SK-N-DZ (cell line): ENCODE measurements at regions not wholly inside any gene's neighbourhood (a gene's known extent, or its start where the extent isn't known, plus 50 kb on each side); places are given as distances from the start of the nearest gene placed in this dataset.

Experiments
- small RNA-seq, 2 experiments: library from RNA; depleted of rRNA; stranded (forward); fragments of <200 nt; gene quantifications; one replicate each; pipeline ENCODE3, GENCODE V24; 2014

Small RNAs in the stretch of these regions (small RNA-seq; reads per million reads assigned to genes)
- gene RNU6-1228P: 0 reads per million in 2 experiments
